ENCODE measurements at regions not wholly inside any gene's neighbourhood (a gene's known extent, or its start where the extent isn't known, plus 50 kb on each side); places are given as distances from the start of the nearest gene placed in this dataset.

- no peak for DNase-seq
Measured at GRCh38 chr2:220458051-220458450, 830.6 kb downstream of the SLC4A3 start.

- no peak for DNase-seq
Measured at GRCh38 chr2:220460257-220460985, 833.0 kb downstream of the SLC4A3 start.

- no peak for DNase-seq
Measured at GRCh38 chr2:220463876-220464275, 836.4 kb downstream of the SLC4A3 start.

GRCh38 chr2:220465700-220466099 lies 838.3 kb downstream of the SLC4A3 start:
- no peak for DNase-seq

- no peak for DNase-seq
Measured at GRCh38 chr2:220466251-220466691, 838.8 kb downstream of the SLC4A3 start.

GRCh38 chr2:220469201-220469600 lies 841.8 kb downstream of the SLC4A3 start:
- no peak for DNase-seq

- DNase-seq, result no peak
Measured at GRCh38 chr2:220473611-220474010, 846.2 kb downstream of the SLC4A3 start.

- DNase-seq, result no peak
Measured at GRCh38 chr2:220476877-220477276, 849.4 kb downstream of the SLC4A3 start.

GRCh38 chr2:220478305-220479058 lies 851.1 kb downstream of the SLC4A3 start:
- no peak for DNase-seq

GRCh38 chr2:220482716-220483115 lies 855.3 kb downstream of the SLC4A3 start:
- no peak for DNase-seq

- DNase-seq, result no peak
Measured at GRCh38 chr2:220489121-220489520, 861.7 kb downstream of the SLC4A3 start.

GRCh38 chr2:220491670-220492069 lies 864.2 kb downstream of the SLC4A3 start:
- no peak for DNase-seq

- no peak for DNase-seq
Measured at GRCh38 chr2:220493871-220494525, 866.6 kb downstream of the SLC4A3 start.

- no peak for DNase-seq
Measured at GRCh38 chr2:220496513-220496912, 869.1 kb downstream of the SLC4A3 start.

GRCh38 chr2:220499225-220499624 lies 871.8 kb downstream of the SLC4A3 start:
- no peak for DNase-seq

- no peak for DNase-seq
Measured at GRCh38 chr2:220502539-220502938, 875.1 kb downstream of the SLC4A3 start.

- DNase-seq, result no peak
Measured at GRCh38 chr2:220503431-220503830, 876.0 kb downstream of the SLC4A3 start.

GRCh38 chr2:220504938-220505503 lies 877.6 kb downstream of the SLC4A3 start:
- DNase-seq, result no peak

- DNase-seq, result no peak
Measured at GRCh38 chr2:220506466-220506865, 879.0 kb downstream of the SLC4A3 start.

- DNase-seq, result no peak
Measured at GRCh38 chr2:220509096-220509757, 881.8 kb downstream of the SLC4A3 start.

- no peak for DNase-seq
Measured at GRCh38 chr2:220509966-220510365, 882.5 kb downstream of the SLC4A3 start.

- no peak for DNase-seq
Measured at GRCh38 chr2:220510668-220511067, 883.2 kb downstream of the SLC4A3 start.

- DNase-seq, result no peak
Measured at GRCh38 chr2:220512419-220512818, 885.0 kb downstream of the SLC4A3 start.
